Left ventricle myocardium inferior (tissue), 1 donor: ENCODE measurements at regions not wholly inside any gene's neighbourhood (a gene's known extent, or its start where the extent isn't known, plus 50 kb on each side); places are given as distances from the start of the nearest gene placed in this dataset.
"Not testable (repeated sequence)": the region's sequence is repeated elsewhere in the genome, so short reads cannot be mapped to it uniquely, and the experiment has no call there.

Experiments used
- DNase-seq: peaks from one replicate; pipeline ENCODE4 v3.0.0-alpha.2; 2020
- H3K27ac ChIP-seq: fragments of 200-600 bp; replicated peaks from 2 replicates; pipeline ENCODE4 v1.8.0; 2021
- H3K27me3 ChIP-seq: fragments of 200-600 bp; 2 replicates; pipeline ENCODE4 v1.8.0; 2021; ENCODE audit warnings: low read depth
- H3K36me3 ChIP-seq: fragments of 200-600 bp; 2 replicates; pipeline ENCODE4 v1.8.0; 2021
- H3K4me1 ChIP-seq: fragments of 200-600 bp; 2 replicates; pipeline ENCODE4 v1.8.0; 2021
- H3K4me3 ChIP-seq: fragments of 200-600 bp; 2 replicates; pipeline ENCODE4 v1.8.0; 2021; ENCODE audit warnings: mild to moderate bottlenecking, moderate library complexity
- H3K9me3 ChIP-seq: fragments of 200-600 bp; replicated peaks from 2 replicates; pipeline ENCODE4 v1.8.0; 2021
- intact Hi-C: fragments of 100-400 bp; cut with micrococcal nuclease; formaldehyde crosslinking; loops from one replicate; pipeline ENCODE4 v1.11.0; 2022
- TF ChIP-seq, protein P1 (sequence below): fragments of 200-600 bp; IDR thresholded peaks from 2 replicates; pipeline ENCODE4 v1.8.0; 2021; ENCODE audit warnings: antibody characterized with exemption, mild to moderate bottlenecking, borderline replicate concordance
- donor health status: DM: no; HTN: yes; CAD: no; lungs with severe emphysema.

DNA sequence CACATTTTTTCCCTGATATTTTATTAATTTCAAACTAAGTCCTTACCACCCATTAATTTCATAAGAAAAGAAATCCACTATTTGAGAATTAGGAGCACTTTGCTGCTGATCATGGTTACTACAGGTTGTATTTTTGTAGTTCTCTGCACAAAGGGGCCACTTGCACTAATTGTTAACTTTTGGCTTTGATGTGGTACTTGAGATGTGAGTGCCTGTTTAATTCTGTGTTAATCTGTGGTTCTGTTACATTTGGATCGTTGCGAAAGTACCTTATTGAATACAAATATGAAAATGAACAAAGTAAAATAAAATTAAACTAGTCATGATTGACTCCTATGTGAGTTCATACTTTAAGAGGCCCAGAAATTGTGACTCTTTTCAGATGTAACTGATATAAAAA lies 374.9 kb upstream of the RGS6 start:
- no peak overlapping the region for H3K4me3 ChIP-seq
- intact Hi-C loops = no loop called here
- peaks cover 5% of the 10 kb centered on the region for H3K9me3 ChIP-seq
- TF ChIP-seq, protein P1, sequence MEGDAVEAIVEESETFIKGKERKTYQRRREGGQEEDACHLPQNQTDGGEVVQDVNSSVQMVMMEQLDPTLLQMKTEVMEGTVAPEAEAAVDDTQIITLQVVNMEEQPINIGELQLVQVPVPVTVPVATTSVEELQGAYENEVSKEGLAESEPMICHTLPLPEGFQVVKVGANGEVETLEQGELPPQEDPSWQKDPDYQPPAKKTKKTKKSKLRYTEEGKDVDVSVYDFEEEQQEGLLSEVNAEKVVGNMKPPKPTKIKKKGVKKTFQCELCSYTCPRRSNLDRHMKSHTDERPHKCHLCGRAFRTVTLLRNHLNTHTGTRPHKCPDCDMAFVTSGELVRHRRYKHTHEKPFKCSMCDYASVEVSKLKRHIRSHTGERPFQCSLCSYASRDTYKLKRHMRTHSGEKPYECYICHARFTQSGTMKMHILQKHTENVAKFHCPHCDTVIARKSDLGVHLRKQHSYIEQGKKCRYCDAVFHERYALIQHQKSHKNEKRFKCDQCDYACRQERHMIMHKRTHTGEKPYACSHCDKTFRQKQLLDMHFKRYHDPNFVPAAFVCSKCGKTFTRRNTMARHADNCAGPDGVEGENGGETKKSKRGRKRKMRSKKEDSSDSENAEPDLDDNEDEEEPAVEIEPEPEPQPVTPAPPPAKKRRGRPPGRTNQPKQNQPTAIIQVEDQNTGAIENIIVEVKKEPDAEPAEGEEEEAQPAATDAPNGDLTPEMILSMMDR = no peak
- no peaks in the 10 kb centered on the region for H3K4me1 ChIP-seq
- H3K27ac ChIP-seq = no peak overlapping the region
- no peaks in the 10 kb centered on the region for H3K36me3 ChIP-seq
- DNase-seq = no peak
- no peaks in the 10 kb centered on the region for H3K27me3 ChIP-seq

DNA sequence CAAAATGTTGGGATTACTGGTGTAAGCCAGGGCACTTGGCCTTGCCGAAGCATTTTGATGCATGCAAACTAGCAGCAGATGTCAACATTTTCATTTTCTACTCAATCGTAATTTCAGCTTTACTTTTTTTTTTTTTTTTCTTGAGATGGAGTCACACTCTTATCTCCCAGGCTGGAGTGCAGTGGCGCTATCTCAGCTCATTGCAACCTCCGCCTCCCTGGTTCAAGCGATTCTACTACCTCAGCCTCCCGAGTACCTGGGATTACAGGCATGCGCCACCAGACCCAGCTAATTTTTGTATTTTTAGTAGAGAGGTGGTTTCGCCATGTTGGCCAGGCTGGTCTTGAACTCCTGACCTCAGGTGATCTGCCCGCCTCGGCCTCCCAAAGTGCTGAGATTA lies 373.3 kb upstream of the RGS6 start:
- H3K27me3 ChIP-seq, DNase-seq, H3K36me3 ChIP-seq, H3K9me3 ChIP-seq, H3K4me3 ChIP-seq, H3K27ac ChIP-seq, H3K4me1 ChIP-seq, intact Hi-C loops: not testable (repeated sequence)

DNA sequence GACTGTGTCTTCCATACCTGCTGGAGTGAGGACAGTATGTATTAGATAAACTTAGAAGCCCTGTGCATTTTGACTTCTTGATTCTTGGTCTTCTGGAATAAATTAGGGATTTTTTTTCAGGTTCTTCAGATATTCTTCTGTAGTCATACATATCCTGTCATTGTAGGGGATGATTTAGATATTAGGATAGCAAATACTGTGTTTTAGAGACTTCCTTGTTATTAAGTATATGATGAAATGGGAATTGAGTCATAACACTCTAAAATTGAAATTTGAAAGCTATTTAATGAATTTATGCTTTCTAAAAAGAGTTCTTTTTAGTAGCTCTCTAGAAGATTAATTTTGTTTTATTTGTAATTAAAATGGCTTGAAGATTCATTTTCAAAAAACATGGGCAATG lies 371.5 kb upstream of the RGS6 start:
- Histone ChIP-seq H3K4me3 (no peak overlapping the region), H3K27me3 (no peaks in the 10 kb centered on the region), H3K27ac (no peak overlapping the region), H3K36me3 (no peaks in the 10 kb centered on the region), H3K4me1 (no peaks in the 10 kb centered on the region), H3K9me3 (no peaks in the 10 kb centered on the region)
- intact Hi-C loops = no loop called here
- no peak for DNase-seq
- TF ChIP-seq, protein P1 = no peak

DNA sequence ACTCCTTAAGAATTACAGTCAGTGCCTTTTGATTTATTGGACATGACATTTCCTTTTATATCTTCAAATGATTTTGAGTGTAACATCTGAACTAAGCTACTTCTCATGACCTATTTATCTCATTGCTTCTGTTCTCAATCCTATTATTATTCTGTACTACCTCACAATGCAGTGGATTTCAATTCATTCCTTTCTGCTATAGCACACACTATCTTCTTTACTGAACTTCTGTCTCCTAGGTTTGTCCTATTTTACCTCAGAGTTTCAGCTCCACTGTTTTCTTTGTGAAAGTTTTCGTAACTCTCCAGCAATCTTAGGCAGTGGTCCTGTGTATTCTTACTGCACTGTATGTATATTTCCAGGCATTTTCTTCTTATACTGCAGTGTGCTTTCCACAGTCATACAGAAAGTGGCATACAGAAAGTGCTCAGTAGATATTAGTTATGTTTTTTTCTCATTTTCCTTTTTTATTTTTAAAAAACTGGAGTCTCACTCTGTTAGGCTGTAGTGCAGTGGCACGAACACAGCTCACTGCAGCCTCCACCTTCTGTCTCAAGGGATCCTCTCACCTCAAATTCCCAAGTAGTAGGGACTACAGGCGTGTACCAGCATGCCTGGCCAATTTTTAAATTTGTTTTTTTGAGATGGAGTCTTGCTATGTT lies 368.6 kb upstream of the RGS6 start:
- no peak for DNase-seq
- intact Hi-C loops = no loop called here
- H3K9me3 ChIP-seq = no peaks in the 10 kb centered on the region
- peaks cover 9% of the 10 kb centered on the region for H3K4me1 ChIP-seq
- no peak overlapping the region for H3K4me3 ChIP-seq
- TF ChIP-seq, protein P1 = no peak
- no peak overlapping the region for H3K27ac ChIP-seq
- H3K36me3 ChIP-seq = no peaks in the 10 kb centered on the region
- H3K27me3 ChIP-seq = no peaks in the 10 kb centered on the region

DNA sequence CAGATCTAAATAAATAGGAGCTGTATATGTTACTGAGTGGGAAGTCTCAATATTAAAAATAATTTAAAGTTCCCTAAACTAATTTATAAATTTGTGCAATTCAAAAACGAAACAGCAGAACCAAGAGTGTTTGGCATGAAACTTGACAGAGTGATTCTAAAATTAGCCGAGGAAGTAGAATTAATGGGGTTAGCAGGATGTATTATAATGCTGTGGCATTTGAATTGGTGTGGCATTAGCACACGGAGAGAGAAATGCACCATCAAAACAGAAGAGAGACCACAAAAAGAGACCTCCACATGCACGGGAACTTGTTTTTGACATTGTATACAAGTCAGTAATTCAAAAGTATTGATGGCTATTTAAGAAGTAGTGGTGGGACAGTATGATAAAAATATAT lies 366.0 kb upstream of the RGS6 start:
- intact Hi-C loops = no loop called here
- Histone ChIP-seq H3K4me1 (peaks cover 9% of the 10 kb centered on the region), H3K36me3 (no peaks in the 10 kb centered on the region), H3K27ac (no peak overlapping the region), H3K9me3 (no peaks in the 10 kb centered on the region), H3K27me3 (no peaks in the 10 kb centered on the region), H3K4me3 (no peak overlapping the region)
- no peak for DNase-seq
- TF ChIP-seq, protein P1 = no peak

DNA sequence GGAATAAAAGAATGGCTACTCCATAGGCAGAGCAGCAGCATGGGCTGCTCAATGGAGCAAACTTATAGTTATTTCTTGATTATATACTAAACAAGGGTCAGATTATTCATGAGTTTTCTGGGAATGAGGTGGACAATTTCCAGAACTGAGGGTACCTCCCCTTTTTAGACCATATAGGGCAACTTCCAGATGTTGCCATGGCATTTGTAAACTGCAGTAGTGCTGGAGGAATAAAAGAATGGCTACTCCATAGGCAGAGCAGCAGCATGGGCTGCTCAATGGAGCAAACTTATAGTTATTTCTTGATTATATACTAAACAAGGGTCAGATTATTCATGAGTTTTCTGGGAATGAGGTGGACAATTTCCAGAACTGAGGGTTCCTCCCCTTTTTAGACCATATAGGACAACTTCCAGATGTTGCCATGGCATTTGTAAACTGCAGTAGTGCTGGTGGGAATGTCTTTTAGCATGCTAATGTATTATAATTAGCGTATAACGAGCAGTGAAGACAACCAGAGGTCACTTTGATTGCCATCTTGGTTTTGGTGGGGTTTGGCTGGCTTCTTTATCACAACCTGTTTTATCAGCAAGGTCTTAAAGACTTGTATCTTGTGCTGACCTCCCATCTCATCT lies 364.6 kb upstream of the RGS6 start:
- H3K9me3 ChIP-seq, H3K27me3 ChIP-seq, DNase-seq, H3K27ac ChIP-seq, intact Hi-C loops, H3K4me1 ChIP-seq, H3K36me3 ChIP-seq, H3K4me3 ChIP-seq: not testable (repeated sequence)
